NCI-H2081 treated with DMSO at 0.1 percent for 48 hours (cell line): ENCODE measurements at regions not wholly inside any gene's neighbourhood (a gene's known extent, or its start where the extent isn't known, plus 50 kb on each side); places are given as distances from the start of the nearest gene placed in this dataset.

Experiments used
- DNase-seq: peaks from one replicate; lab custom pipeline; 2025; lab: John Stamatoyannopoulos, UW

DNA sequence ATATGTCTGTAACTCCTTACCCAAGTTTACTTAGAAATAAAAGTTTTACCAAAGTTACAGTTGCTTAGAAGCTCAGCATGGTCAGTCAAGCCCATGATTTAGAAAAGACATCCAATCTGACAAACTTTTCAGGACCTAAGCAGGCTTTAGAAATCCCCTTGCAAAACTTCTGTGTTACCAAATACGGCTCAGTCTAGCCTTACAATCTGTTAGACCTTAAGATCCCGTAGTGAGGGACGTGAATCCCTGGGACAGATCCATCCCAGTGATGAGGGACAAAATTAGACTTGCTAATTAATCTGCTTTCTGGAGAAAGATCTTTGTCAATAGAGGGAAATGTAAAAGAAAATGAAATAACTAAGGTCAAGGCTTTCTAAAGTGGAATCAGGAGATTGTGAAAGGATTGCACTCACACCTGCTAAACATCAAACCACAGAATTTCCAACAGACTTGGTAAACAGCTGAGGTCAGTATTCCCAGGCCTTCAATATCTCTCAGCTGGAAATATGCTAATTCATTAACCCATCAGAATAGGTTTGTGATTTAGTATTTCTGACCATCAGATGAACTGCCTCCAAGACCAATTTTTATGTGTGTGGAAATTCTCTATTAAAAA lies 375.3 kb downstream of the DUSP10 start:
- no peak for DNase-seq

DNA sequence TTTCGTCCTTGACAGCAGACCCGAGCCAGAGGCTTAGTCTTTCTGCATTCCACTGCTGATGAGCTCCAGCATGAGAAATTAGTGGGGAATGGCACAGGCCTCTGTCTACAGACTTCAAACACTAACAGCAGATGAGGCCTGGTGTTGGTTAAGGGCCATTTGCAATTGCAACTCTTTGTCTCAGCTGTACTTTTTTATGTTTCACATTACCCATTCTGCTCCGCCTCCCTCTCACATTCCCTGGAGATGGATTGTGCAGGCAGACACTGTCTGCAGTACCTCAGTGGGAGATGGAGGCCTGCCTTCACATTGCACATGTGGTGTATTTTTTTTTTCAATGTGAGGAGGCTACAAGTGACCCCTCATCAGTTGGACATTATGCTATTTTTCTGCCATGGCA lies 370.2 kb downstream of the DUSP10 start:
- no peak for DNase-seq

DNA sequence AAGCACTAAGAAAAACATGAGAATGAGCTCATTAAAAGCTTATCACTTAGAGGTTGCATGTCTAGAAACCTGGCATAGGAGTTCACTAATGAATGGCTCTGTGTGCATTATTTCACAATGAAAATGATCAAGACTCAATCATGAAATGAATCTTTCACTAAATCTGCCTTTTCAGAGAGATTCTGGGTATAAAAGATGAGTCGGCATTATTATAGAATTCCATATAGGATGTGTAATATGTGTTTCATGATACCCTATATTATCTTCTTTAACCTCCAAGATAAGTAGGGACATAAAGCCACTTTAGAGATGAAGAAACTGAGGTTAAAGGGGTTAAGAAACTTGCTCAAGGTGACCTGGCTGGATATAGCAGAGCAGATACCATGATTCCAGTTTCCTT lies 368.1 kb downstream of the DUSP10 start:
- no peak for DNase-seq

DNA sequence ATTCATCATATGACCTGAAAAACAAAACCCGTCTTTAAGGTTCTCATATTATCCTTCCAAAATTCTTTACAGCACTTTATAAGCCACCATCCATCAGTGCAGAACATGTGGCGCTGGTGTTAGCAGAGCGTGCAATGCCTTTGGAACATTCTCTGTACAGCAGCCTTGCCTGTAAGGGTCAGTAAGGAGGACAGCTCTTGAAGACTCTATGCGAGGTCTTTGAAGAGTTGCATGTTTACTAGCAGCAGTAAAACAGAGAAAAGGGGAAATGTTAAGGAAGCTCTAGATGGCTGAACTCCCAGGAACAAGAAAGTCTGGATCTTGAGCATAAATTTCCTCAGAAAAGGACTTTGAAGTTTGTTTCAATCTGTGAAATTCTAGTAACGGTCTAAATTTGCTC lies 365.6 kb downstream of the DUSP10 start:
- DNase-seq, result no peak

DNA sequence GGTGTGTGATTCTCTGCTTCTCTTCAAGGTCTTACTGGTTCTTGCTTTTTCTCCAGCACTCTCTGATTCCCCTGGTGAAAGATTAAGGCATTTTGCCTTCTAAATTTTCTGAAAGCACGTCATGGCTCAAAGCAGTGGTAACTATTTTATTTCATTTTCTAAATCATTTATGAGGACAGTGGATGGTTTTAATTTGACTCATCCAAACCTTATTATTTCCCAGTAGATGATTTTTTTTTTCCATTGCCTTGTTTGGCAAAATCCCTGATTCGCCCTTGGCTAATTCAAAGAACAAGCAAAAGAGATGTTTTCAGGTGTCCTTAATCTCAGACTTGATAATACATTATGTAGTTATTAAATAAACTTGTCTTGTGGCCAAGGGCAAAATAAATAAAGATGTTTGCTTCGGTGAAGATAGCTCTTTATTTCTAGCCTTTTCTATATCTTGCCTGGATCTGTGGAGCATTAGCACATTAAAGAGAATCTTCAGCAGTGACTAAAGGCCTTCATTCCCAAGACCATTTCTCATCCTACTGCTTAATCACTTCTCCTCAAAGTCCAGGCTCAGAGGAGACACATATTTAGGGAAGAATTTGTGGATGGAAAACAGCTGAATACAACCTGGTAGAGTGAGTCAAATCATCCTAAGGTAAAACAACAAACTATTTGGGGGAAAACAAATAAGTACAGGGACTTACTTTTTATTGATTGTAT lies 359.8 kb downstream of the DUSP10 start:
- DNase-seq, result no peak

DNA sequence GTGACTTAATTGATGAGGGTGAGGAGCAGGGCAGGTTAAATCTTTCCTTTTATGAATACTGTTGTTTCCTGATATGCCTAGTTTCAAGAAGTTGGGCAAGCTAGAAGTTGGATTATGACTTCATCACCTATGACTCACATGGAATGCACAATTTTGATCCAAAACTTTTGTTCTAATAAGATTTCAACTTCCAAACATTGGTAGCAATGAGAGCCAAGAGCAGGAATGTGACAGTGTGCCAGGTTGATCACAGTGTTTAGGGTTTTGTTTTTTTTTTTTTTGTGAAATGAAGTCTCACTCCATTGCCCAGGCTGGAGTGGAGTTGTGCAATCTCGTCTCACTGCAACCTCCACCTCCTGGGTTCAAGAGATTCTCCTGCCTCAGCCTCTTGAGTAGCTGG lies 349.4 kb downstream of the DUSP10 start:
- DNase-seq, result no peak

DNA sequence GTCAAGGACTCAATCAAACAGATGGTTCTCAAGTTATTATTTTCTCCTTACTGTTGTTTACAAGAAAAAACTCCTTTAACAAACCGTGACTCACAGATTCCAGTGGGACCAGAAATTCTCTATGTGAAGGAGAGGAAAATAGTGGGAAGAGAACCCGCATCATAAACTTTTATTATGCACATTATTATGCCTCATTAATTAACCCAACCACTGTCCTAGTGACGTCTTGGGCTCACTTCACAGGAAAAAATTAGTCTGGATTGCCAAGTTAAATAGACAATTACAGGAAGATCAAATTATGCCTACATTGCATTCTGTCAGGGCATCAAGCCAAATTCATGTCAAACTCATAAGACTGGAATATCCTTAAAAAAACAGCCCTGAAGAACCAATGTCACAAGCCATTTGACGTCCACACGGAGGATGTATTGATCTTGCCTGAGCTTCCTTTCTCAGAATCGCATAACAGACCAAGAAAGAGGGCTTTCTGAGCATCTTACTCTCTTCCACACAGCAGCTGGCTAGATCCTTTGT lies 347.8 kb downstream of the DUSP10 start:
- peak; percentile 50 for DNase-seq

DNA sequence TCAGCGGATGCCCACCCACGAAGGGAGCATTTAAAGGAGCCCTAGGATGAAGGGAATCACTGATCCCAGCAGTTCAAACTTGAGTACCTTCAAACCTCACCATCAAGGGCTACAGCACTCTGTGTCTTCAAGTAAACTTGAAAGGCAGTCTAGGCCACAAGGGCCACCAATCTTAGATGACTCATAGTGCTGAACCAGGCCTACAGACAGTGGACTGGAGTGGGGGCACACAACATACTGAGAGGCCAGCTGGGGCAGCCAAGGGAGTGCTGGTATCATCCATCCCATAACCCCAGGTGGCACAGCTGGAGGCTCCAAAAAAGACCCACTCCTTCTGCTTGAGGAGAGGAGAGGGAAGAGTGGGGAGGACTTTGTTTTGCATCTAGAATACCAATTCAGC lies 345.4 kb downstream of the DUSP10 start:
- DNase-seq, result no peak

DNA sequence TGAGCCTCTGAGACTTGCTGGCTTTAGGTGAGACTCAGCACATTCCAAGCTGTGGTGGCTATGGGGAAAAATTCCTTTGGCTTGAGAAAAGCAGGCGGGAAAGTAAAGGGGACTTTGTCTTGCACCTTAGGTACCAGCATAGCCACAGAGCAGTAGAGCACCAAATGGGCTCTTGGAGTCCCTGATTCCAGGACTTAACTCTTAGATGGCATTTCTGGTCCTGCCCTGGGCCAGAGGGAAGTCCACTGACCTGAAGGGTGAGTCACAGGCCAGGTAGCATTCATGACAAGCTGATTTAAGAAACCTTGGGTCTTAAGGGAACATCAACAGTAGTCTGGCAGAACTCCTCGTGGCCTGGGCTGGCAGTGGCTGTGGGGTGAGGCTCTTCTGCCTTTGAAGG lies 344.7 kb downstream of the DUSP10 start:
- no peak for DNase-seq

DNA sequence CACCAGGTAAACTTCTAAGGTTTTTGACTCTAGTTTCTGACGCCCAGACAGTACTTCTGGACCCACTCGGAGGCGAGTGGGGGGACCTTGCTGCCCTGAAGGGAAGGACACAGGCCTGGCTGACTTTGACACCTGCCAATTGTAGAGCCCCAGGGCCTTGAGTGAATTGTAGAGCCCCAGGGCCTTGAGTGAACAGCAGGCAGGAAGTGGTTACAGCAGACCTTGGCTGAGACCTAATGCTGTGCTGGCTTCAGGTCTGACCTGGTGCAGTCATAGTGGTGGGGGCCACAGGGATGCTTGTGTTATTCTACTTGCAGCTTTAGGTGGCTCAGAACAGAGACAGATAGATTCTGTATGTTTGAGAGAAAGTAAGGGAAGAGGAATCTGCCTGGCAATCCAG lies 344.3 kb downstream of the DUSP10 start:
- DNase-seq, result no peak

DNA sequence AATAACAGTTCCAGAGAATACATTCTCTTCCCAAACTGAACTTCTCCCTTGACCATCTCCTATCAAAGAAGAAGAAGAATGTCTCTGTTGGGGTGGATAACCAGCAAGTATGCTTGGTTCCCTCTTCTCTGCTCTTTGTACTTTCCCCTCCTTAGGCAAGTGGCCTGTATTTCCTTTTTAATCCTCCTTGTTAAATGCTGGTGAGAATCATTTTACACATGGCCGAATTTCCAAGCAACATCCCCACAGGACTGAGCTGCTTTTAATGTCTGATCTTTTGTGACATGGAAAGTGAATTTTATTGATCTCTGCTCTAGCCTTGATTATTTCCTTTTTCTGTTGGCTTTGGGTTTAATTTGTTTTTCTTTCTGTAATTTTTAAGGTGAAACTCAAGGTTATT lies 336.7 kb downstream of the DUSP10 start:
- no peak for DNase-seq

DNA sequence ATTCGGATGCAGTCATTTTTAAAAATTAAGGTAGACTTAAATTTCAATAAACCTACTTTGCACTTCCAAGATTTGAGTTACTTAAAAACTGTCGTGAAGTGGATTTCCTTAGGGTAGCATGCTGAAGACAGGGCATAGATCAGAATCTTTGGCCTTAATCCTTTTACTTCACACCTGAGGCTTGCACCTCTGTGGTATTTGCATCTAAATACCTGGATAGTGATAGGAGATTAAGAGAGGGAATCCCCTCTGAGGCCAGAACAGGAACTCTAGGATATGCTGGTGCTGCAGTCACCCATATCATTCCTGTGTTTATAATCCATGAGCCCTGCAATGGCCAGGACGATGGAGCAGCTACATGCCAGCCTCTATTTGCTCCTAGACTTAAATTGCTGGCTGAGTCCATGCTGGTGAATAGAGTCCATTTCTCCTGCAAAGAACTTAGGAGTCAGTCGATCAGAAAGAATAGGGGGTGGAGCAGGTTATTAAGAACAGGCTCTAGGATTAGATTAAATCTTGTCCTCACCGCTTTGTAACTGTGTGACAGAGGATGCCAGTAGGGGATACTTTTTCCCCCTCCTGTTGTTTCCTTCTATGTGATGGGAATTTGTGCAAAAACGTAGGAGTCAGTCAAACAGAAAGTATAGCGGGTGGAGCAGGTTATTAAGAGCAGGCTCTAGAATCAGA lies 333.6 kb downstream of the DUSP10 start:
- DNase-seq, result no peak

DNA sequence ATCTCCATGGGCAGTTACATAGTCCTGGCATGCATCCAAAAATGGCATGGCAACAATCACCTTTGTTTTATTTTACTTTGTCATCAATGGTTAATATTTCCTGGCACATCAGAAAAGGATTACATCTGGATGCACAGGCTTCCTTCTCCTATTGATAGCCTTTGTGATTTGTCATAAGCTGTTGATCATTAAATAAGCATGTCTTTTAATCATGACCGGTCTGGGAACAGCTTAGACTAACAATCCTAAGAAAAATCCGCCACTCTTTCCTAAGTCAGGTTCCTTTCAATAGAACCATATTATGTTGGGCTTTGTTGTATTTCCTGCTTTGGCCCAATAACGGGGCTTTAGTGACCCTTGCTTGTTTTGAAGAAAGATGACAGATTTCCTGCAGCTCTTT lies 330.6 kb downstream of the DUSP10 start:
- DNase-seq, result no peak

DNA sequence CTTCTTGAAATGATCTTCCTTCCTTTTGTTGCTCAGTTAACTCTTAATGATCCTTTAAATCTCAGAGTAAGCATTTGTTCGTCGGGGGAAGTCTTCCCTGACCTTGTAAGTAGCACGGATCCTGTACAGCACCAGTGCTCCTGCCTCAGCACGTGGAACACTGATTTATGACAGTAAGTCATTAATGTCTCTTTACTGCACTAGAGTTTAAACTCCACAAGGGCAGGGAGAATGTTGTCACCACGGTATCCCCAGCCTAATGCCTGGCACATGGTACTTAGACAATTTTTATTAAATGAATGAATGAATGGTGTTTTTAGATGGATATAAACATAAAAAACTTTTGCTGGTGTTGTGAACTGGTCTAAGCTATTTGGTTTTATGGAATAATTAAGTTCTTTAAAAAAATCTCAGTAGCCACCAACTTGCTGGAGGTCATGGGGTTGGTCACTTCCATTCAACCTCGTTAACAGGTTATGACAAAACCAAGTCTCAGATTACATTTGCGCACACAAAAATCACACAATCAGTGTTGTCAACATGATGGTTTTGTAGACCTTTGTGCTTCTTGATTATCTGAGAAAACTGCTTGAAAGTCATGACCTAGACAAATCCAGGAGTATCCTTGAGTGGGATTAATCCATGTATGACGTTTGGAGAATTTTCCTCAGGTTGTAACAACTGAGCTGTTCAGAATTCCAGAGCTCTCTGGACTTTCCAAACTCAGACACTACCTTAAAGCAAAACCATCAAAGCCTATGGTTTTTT lies 326.9 kb downstream of the DUSP10 start:
- DNase-seq, result no peak

DNA sequence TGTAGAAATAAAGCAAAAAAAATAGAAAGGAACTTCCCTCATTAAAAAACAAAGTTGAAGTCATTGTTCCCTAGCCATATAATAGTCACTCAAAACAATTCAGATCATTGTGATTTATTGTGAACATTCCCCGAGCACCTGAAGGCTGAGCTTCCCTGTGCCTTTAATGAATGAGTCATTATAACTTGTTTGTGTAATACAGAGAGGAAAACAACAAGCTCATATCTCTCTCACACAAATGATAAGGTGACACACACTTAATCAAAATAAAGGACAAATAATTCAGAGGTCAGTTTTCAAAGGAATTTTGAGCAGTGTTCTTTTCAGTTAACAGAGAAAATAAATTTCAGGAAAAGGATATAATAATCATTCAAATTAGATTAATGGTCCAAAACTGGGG lies 326.2 kb downstream of the DUSP10 start:
- no peak for DNase-seq

DNA sequence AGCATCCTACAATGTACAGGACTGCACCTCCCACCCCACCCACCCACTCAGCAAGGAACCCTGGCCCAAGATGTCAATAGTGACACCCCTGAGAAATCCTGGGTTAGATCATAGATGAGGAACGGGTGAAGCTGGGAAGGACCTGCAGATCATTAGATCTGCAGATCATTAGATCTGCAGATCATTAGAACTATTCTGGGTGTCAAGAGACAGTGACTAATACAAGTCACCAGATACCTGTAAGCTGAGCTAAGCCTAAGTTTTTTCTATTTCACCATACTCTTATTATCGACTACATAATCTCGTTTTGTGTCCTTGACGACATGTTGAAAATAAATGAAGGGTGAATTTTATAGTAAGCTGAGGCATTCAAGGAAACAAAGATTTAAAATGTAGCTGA lies 325.7 kb downstream of the DUSP10 start:
- DNase-seq, result no peak

DNA sequence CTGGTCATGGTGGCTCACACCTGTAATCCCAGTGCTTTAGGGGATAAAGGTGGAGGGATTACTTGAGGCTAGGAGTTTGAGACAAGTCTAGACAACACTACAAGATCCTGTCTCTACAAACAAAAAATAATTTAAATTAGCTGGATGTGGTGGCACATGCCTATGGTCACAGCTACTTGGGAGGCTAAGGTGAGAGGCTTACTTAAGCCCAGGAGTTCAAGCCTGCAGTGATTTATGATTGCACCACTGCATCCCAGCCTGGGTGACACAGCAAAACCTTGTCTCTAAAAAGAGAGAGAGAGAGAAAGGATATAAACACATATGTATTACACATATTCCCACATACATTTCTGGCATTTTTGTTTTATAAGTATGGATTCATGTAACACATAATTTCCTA lies 325.2 kb downstream of the DUSP10 start:
- no peak for DNase-seq

DNA sequence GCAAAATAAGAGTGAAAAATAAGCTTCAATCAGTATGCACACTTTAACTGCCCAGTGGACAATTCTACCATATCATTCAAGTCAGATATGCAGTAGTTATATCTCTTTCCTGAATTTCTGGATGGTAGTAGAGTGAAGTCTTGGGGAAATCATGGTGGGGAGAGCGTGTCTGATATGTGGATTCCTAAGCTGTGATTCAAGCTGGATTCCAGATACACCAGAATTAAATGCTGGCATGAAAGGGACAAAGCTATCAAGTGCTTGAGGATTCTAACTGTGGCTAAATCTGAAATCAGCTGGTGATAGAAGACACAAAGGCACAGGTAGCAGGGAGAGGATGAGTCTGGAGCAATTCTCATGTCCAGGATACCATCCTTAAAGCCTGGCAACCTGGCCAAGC lies 323.5 kb downstream of the DUSP10 start:
- DNase-seq, result no peak

DNA sequence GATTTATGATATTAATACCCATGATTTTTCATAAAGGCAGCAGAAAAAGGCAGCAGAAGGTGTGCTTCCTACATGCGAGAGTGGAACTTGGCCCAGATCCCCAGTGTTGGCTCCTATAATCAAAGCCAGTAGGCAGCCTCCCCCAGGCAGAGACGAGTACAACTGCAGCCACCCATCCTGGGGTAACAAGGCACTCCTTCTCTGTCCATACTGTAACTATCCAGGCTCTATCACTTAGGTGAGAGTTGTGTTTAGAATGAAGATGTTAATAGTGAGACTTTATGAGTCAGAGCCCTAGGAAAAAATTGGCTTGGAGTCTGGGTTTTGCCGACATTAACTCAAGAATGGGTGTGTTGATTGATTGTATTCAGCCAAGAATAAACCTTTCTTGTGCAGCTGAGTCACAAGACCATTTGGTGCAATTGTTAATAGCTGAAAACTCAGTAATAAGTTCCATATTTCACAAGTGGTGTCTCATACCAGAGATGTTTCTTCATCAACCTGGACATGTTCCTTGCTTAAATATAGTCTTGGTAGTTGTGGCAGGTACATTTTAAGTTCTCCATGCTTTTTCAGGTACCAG lies 322.3 kb downstream of the DUSP10 start:
- DNase-seq, result no peak

DNA sequence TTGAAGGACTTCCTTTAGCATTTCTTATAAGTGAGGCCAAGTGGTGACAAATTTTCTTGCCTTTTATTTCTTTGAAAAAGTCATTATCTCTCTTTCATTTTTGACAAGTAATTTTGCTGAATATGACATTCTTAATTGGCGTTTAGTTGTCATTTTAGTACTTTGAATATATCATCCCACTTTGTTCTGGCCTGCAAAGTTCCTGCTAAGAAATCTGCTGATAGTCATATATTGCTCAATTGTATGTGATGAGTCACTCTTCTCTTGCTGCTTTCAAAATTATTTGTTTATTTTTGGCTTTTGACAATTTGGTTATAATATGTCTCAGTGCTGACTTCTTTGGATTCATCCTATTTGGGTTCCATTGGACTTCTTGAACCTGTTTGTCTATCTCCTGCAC lies 312.6 kb downstream of the DUSP10 start:
- DNase-seq, result no peak

DNA sequence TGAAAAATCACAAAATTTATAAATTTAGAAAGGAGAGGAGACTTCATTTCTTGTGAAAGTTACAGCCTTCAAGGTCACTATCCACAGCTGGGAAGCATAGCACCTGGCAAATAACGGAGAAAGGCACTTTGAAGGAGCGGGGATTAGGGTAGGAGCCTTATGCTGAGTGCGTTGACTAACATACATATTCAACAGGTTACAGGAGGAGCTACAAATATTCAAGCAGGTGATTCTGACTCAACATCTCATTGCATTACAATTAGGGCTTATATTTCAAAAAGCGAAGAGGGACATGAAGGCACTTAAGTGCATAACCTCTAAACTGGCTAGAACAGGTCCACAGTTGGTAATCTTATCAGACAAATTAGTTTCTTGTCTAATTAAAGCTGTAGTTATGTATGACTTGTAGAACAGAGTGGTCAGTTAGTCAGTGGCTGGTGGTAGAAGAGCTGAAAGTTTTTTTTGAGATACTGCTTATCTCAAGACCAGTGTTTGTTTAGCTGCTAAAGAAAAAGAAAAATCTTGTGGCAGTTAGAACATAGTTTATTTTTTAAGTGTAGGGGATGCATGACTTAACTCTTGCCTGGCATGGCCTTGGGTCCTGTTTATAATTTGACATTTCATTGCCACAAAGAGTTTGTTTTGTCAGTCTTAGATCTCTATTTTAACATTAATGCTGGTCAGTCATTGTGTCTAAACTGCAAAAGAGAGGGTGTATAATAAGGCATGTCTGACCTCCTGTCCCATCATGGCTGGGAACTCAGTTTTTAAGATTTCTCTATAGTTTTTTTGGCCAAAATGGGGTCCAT lies 311.5 kb downstream of the DUSP10 start:
- no peak for DNase-seq
